T follicular helper cell (primary cell): ENCODE measurements at regions not wholly inside any gene's neighbourhood (a gene's known extent, or its start where the extent isn't known, plus 50 kb on each side); places are given as distances from the start of the nearest gene placed in this dataset.
"Not testable (repeated sequence)": the region's sequence is repeated elsewhere in the genome, so short reads cannot be mapped to it uniquely, and the experiment has no call there.

ENCODE experiments used
- DNase-seq: peaks from one replicate; pipeline ENCODE4 v3.0.0-alpha.2; 2020; ENCODE audit warnings: low read depth

DNA sequence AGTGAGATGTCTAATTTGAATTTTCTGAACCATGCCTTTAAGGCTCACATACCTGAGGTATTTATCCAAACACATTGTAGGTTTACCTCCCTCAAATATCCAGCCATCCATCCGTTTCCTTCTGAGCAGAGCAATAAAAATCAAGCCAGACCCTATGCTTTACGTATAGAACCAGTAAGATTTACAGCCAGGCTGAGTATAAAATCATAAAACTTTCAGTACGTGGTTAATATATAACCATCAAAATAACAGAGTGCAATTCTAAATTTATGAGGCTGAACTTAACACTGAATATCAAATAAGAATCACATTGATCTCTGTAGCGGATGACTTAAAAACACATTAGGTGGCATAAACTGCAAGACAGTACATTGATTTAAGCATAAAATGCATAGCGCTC lies 877.9 kb upstream of the WWC1 start:
- no peak for DNase-seq

DNA sequence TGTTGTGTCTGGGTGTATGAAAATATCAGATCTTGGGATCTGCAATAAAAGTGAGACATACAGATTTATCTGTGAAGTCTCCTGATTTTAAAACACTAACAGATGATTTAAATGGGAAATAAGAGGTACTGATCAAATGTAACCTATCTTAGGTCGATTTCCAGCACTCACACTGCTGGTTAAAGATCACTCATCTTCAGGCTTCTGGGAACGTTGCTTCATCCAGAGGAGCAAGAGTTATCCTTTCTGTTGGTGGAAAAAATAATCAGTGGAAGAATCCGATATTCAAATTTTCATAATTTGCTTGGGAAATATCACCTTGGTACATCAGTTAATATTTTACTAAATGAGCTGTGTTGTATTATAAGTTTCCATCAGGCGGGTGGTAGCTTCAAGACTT lies 876.8 kb upstream of the WWC1 start:
- DNase-seq, result no peak

DNA sequence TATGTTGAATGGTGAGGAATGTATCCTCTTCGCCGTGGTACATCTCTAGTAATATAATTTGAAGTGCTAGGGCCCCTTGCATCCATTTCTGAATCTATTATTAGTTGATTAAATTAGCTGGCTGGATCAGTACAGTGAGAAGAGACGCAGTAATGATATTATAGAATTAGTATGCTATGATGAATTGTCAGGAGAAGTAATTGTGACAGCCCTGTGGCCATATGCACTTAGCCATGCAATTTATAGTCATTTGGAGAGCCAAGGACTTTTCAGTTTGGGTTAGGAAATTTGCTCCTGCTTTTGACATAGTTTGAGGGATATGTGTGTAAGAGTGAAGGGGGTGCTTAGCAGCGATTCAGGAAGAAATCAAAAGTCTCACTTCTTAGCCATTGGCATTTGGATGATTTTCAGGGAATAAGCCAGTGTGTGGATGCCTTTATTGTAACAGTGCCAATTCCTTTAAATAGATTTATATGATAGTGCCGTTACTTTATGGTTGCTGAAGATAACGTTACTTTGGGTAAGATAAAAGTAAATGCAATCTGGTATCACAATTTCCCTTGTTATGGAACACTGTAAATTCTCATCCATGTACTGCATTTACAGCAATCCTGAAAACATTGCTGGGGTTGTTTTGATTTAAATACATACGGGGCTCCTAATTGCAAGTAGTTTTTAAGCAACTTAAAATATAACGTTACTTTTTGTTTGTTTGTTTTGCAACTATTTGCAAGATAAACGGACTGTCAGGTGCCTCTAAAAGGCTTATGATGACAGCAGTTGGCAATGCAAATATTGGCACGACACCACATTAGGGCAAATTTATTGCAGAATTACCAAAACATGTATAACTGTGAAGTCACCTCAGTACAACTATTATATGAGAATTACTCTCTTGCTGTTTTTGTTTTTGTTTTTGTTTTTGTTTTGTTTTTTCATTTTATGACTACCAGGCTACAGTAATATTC lies 875.4 kb upstream of the WWC1 start:
- no peak for DNase-seq

DNA sequence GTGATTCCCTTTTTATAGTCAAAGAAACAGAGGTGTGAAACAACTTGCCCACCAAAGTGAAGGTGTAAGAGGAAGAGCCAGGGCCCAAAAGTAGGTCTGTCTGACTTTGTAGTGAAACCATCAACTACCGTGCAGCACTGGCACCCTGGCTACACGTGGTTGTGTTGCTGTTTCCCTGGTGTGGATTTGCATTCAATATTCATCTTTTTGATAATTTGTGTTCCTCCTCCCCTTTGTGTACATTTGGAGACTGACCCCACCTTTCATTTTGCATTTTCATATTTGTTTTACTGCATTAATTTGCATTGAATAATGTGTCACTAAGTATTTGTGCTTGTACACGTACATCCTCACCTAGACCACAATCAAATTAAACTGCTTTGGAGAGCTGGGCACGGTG lies 873.8 kb upstream of the WWC1 start:
- DNase-seq, result no peak

DNA sequence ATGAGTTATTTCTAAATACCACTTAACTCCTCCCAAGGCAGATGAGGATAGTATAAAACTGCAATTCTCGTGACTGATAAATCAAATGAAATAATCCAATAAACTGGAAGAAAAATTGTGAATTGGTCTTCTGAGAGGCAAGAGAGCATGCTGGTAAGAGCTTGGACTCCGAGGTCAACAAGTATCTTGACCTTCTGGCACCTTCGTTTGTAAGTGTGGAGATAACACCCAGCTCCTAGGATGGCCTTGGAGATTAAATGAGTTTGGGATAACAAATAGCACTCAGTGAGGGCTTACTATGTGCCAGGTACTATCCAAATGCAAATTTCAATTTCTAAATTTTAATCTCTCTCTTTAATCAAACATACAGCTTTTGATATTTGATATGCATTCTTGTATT lies 866.3 kb upstream of the WWC1 start:
- DNase-seq, result no peak

DNA sequence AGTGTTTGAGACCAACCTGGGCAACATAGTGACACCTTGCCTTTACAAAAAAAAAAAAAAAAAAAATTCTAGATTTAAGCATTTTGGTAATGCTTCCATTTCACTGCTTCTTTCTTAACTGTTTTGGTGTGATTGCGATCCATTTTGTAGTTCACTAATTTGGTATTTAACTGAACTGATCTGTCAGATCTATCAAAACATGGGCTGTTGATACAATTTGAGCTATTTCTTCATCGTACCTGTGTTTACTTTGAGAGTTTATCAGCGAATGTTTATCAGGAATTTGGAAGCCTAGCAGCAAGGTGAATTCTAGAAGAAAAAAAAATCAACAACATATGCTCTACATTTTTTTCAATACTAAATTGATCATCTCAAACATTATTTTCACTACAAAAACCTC lies 864.9 kb upstream of the WWC1 start:
- DNase-seq, result no peak

DNA sequence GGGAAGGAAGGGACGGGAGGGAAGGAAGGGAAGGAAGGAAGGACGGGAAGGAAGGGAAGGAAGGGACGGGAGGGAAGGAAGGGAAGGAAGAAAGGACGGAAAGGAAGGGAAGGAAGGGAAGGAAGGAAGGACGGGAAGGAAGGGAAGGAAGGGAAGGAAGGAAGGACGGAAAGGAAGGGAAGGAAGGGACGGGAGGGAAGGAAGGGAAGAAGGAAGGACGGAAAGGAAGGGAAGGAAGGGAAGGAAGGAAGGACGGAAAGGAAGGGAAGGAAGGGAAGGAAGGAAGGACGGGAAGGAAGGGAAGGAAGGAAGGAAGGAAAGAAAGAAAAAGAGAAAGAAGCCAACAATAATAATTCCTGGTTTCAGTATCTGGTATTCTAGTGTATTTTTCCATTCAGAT lies 863.8 kb upstream of the WWC1 start:
- DNase-seq, result not testable (repeated sequence)

DNA sequence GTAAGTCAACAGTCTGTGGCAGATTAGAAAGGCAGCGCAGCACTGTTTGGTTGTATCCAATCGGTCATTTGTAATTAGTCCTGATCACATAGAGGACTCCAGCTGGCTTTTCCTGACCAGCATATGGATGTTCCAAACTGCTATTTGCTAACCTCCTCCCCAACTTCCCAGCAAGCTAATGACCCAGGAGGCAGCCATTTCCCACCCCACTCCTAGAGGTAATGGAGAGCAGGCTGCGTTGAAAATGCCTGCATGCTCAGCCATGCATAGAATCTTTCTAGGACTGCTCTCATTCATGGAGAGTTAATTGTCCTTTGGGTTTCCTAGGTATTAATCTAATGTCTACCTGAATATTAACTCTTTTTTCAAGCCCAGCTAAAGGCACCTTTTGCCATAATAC lies 850.6 kb upstream of the WWC1 start:
- DNase-seq, result no peak

DNA sequence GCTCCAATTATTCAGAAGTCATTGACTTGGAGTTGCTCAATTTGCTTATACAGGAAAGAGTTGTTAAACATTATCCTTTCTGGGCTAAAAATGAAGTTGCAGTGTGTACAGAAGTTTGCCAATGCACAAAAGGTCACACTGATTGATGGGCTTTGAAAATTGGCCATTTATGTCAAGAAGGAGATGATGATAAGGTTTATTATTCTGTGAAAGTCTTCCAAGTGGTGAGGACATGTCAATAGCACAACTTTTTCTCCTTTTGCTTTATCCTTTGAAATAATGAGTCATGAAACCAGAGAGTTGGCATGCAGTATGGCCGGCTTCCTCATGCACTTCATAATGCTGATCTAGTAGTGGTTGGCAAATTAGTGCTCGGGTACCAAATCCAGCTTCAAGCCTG lies 848.5 kb upstream of the WWC1 start:
- no peak for DNase-seq

DNA sequence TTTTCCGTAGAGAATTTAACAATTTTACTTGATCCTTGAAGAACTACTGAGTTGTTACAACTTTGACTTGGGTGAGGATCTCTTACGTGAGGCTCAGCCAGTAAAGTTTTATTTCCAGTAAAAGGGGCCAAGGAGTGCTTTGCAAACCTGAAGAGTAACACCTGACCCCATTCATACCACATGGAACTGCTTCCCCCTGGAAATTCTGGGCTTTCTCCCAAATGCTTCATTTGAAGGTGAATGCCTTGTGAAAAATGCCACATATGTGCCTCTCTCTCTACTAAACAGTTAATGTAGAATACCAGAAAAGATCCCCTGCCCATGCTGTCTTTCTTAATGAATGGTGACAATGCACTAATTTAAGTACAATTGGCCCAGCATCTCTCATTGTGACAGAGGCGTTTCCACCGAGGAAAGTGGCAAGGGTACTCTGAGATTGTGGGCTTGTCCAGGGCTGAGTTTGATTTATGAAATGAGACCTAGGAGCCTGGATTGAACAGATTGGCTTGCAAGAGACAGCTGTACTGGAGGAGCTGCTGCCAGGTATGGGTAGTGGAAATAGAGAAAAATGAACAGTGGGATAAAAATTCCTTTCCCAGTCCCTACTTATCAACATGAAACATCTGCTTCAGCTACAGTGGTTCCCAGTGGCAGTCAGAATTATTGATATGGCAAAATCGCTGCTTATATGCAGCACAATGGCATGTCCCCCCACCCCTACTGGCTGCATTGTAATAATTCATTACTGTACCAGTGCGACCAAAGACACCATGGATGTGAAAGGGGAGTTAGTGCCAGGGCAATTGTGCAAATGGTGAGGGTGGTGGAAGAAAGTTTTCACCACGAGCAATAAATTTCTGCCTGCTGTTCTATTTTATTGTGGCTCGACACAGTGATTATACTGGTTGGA lies 843.7 kb upstream of the WWC1 start:
- no peak for DNase-seq

DNA sequence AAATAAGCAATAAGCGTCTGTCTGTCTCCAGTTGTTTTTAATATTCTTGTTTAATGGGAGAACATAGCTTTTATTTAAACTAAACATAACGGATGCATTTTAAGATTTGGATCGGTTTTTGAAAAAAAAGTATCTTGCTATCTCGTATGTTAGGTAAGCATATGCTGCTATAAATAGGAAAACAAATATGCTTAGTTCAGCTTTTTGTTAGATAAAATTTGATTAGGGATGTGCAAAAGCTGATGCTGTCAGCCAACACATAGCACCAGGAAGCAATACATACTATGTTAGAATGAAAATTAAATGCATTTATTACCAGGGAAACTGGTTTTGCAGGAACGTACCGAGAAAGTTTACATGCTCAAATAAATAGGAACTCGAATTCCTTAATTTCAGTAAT lies 843.1 kb upstream of the WWC1 start:
- DNase-seq, result no peak

DNA sequence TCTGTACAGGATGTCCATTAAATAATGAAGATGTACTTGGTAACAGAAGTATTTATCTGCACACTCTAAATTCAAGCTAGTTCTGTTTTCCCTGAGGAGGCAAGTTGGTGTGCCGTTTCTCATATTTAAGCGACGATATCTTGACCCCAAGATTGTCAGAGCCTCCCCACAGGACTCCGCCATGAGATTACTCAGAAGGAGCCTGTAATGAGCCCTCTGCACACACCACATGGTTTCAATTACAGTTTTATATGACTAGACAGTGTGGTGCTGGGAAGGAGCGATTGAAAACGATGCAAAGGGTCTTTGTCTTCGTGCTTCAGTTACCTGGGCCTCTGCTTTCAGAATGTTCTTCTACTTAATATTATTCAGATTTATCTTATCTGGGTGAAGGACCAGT lies 840.4 kb upstream of the WWC1 start:
- no peak for DNase-seq

DNA sequence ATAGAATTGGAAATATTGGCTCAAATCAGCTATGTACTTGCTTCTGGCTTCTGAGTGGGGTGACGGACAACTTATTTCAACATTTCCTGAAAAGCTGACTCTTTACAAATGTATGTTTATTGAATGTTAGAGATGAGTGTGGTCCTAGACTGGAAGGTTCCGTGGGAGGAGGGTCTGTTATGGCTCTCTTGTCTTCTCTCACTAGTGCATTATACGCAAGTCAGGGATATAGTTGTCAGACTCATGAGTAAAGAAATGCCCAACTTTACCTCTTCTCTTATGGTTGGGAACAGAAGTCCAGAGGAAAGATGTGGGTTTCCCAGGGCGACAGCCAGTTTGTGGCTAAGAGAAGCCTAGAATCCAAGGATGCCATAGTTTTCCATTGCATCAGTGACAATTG lies 839.3 kb upstream of the WWC1 start:
- no peak for DNase-seq

DNA sequence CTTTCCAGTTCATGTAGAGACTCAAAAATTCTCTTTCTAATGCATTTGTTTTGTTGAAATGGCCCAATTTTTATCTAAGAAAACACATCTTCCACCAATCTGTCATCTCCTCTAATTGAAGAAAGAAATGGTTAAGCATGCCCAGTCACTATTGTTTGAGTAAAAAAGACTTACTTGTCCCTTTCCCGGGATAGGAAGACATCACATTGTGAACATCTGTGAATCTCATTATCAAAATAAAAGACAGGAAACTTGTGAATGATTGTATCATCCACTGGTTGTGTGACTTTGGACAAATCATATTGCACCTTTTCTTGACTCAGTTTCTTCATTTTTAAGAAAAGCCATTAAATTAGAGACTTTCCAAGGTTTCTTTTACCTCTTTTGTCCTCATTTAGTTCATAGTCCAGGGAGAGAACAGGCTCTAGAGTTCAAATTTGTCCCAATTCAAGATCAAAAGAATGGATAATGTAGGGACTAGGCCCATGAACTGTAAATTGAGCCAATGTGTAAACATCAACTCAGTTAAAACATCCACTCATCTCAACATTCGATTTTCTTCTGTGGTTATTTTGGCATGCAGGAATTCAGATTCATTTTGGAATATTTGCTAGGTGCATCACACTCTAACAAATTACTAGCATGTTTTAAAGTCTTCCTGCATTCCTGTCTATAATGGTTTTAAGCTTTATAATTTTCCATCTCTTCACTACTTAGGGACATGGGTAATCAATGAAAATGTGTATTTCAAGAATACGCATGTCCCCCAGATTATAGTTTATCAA lies 838.0 kb upstream of the WWC1 start:
- DNase-seq, result no peak

DNA sequence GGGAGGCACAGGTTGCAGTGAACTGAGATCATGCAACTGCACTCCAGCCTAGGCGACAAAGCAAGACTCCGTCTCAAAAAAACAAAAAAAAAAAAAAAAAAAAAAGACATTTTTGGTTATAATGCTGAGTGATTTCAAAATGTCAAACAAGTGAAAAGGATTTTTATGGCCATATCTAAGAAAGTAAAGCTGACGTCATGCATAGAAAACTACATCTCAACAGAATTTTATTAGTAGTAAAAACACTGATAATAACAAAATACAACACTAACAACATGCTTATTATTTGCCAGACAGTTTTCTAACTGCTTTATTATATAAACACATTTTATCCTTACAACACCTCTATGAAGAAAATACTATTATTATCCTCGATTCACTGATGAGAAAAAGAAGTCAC lies 833.0 kb upstream of the WWC1 start:
- no peak for DNase-seq

DNA sequence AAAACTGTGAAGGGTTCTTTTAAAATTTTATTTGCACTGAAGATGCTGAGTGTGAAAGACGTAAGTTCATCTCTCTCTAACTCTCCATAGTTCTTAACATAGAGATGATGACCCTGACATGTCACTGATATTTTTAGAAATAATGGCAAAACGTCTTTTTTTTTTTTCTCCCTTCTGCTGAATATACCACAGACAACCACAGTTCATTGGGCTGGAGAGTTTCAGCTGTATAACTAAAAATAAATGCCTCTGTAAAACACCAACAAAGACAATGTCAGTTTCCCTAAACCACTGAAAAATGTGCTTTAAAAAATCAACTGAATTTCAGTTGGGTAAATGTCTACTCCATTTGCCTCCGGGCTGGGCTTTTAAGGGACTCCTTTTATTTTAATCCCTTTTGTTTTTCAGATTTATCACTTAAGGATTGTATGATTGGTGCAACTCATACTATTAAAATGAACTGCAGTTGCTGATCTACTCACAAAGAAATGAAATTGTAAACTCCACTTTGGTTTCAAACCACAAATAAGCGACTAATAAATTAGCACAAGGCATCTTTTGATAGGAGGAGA lies 830.9 kb upstream of the WWC1 start:
- DNase-seq, result no peak

DNA sequence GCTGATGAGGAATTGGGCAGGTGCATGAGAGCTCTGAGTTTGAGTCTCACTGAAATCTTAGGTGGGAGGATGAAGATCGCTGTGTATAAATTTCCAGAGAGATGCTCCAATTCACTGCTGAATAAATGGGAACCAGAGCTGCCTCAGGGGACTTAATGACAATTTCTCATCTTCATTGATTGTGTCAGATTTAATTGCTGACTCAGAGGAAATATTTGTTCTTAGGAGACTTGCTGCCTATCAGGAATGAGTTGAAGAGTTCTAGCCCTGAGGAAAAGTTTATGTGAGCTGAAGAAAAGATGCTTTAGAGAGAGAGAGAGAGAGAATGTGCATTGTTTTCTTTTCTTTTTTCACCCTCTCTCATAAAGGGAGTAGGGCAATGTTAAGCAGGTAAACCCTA lies 827.5 kb upstream of the WWC1 start:
- DNase-seq, result no peak

DNA sequence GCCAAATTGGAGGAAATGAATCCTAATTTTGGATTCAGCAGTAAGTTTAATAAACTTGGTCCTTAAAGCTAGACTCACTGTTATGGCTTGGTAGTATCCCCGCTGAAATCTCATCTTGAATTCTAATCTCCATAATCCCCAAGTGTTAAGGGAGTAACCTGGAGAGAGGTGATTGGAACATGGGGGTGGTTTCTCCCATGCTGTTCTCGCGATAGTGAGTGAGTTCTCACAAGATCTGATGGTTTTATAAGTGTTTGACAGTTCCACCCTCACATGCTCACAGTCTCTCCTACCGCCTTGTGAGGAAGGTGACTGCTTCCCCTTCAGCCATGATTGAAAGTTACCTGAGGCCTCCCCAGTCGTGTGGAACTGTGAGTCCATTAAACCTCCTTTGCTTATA lies 824.5 kb upstream of the WWC1 start:
- DNase-seq, result no peak

DNA sequence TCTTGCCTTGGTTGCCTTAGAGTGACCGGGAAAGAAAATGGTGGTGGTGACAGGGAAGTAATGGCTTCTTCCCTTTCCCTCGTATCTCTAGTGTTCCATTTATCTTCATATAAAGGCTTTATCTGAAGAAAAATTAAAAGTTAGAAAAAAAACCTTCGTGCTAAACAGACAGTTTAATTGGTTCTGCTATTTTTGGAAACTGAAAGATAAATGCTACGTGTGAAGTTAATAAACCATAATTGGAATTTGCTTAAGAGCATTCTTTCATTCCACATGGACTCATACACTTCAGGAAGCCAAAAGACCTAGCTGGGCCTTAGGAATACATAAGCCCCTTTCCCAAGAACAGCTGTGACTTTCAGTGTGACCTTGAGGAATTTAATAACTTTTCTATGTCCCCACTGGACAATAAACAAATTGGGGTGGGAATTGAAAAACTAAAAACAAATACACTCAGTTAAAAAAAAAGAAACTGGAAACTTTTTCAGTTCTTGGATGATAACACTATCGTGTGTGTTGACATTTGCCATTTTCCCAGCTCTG lies 818.8 kb upstream of the WWC1 start:
- DNase-seq, result no peak

DNA sequence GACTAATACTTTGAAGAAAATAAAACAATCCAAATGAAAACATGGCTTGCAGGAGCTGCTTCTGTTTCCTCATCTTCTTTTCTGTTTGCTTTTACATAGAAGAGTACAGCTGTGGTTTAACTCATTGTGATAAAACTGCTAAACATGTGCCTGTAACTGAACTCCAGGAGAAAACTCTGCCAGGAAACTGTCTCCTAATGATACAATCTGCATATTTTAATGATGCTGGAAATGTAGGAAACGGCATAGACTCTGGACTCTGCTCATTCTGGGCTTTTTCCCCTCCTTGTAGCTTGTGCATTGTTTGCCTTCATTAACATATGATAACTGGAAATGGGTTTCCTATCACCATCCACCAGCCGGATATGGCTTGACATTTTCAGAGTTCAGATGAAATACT lies 813.3 kb upstream of the WWC1 start:
- DNase-seq, result no peak

DNA sequence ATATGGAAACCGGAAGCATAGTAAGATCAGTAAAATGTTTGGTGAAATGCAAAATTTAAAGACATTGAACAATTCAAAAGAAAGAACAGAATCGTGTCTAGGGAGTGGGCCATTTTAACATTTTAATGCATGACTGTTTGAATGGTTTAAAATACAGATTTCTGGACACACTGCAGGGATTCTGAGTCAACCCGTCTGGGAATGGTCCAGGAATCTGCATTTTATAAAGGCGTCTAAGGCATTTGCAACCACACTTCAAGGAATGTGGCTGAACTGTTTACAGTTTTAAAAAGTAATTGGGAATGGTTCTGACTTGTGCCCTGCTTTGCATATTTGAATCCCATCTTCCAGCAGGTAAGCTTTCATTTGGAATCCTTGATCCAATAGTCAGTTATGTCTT lies 811.7 kb upstream of the WWC1 start:
- DNase-seq, result no peak

DNA sequence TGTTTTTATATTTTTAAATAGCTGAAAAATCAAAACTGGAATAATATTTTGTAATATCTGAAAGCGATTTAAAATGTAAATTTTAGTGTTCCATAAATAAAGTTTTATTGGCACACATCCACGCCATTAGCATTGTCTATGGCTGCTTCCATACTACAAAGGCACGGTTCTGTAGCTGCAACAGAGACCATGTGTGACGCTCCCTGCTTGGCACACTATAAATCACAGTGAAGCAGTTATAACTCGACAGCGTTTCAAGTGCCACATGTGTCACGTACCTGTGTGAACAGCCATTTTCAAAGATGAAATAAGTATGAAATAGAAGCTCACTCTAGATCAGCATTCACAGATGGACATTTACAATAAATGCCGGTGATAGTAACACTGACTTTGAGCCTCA lies 810.1 kb upstream of the WWC1 start:
- no peak for DNase-seq
